ENCODE measurements at regions not wholly inside any gene's neighbourhood (a gene's known extent, or its start where the extent isn't known, plus 50 kb on each side); places are given as distances from the start of the nearest gene placed in this dataset.

DNA sequence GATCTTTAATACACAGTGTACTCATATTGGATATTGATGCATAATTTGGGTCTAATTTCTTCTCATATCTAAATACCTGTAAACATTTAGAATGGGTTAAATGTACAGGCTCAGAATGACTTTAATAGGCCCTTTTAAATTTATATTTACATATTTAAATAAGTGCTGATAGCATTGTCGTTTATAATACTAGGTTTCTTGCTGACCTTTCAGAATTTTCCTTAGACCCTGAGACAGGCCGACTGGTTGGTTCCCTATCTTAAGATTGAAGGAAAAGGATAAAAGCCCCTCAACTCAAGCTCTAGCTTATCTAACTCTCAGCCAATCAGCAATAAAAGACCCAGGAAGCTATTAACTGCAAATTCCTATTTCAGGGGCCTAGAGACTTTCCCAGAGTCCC, 67.8 kb upstream of the HNMT start:
- TF ChIP-seq CTCF (IDR thresholded peaks at IDR 0.05; ENCODE audit: poor library complexity, severe bottlenecking) (no peak), TAF1 (IDR thresholded peaks at IDR 0.05; ENCODE audit: low read depth) (no peak), EZH2 (IDR thresholded peaks at IDR 0.05; ENCODE audit: borderline replicate concordance, insufficient read depth, low read length, poor library complexity, severe bottlenecking) (no peak)
